EL (cell line): ENCODE measurements at regions not wholly inside any gene's neighbourhood (a gene's known extent, or its start where the extent isn't known, plus 50 kb on each side); places are given as distances from the start of the nearest gene placed in this dataset.
A peak's percentile ranks its signal among the peaks of the same experiment; 100 is the strongest.
"Not testable (repeated sequence)": the region's sequence is repeated elsewhere in the genome, so short reads cannot be mapped to it uniquely, and the experiment has no call there.

Experiments used
- DNase-seq: peaks from one replicate; pipeline ENCODE4 v3.0.0-alpha.2; 2016

DNA sequence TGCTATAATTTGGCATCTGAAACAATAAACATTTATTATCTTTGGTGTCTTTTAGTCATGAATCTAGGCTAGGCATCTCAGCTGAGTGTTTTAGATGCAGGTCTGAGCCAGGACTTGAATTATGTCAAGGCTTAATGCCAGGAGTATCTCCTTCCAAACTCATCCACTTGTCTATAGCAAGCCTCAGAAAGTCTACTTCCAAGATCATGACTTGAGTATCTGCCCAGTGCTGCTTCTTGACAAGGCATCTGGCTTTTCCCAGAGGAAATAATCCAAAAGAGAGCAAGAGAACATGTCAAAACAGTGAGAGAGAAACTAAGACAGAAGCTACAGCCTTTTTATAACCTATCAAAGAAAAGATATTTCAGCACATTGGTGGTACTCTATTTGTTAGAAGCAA is 1052.1 kb upstream of the PCDH10 start:
- no peak for DNase-seq

DNA sequence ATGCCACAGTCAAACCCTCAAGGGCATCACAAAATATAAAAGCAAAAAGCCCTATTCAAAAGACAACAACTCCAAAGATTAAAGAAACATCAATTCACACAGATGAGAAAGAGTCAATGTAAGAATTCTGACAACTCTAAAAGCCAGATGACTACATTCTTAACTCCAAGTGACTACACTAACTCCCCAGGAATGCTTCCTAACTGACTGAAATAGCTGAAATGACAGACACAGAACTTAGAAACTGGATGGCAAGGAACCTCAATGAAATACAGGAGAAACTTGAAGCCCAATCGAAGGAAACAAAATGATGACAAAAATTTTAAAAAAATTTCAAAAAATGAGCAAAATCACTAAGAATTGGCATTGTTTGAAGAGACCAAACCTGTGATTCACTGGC is 1047.6 kb upstream of the PCDH10 start:
- DNase-seq, result peak; percentile 21

DNA sequence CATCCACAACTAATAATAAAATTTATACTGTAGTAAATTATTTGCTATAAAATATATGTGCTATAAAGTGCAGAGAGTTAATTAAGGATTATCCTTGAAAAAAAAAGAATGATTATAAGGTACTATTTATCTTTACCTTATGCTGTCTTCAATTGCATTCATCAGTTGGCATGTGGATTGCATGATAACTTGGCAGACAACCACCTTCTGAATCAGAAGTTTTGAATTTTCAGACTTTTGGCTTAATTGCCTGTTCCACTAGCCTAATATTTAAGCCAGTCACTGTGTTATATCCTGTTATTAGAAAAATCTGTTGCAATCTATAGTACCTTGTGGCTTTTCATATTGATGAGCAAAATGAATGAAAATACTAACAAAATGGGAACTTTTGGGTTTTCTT is 1040.3 kb upstream of the PCDH10 start:
- peak; percentile 16 for DNase-seq

DNA sequence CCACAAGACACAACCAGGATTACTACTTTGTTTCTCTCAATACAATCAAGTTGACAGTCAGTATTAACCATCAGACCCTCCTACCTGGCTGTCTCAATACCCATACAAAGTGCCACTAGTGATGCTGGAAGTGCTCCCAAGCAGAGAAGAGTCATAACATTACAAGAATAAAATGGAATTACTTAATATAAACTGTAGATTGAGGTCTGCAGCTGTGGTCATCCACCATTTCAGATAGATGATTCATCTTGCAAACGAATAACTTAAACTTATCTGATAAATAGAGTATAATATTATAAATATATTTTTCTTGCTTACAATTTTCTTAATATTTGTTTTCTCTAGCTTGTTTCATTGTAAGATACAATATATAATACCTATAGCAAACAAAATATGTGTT is 1034.2 kb upstream of the PCDH10 start:
- no peak for DNase-seq

DNA sequence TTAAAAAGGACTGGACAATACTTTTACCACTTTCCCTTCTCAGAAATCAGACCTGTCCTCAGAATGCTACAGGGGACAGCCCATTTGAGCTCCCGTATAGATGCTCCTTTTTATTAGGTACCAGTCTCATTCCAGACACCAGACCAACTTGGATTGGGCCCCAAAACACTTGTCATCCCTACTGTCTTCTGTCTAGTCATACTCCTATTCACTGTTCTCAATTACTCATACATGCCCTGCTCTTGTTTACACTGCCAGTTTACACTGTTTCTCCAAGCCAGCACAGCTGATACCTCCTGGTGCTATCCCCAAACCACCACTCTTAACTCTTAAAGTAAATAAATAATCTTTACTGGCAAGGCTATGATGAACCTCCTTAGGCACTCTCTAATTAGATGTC is 1026.4 kb upstream of the PCDH10 start:
- DNase-seq, result not testable (repeated sequence)

DNA sequence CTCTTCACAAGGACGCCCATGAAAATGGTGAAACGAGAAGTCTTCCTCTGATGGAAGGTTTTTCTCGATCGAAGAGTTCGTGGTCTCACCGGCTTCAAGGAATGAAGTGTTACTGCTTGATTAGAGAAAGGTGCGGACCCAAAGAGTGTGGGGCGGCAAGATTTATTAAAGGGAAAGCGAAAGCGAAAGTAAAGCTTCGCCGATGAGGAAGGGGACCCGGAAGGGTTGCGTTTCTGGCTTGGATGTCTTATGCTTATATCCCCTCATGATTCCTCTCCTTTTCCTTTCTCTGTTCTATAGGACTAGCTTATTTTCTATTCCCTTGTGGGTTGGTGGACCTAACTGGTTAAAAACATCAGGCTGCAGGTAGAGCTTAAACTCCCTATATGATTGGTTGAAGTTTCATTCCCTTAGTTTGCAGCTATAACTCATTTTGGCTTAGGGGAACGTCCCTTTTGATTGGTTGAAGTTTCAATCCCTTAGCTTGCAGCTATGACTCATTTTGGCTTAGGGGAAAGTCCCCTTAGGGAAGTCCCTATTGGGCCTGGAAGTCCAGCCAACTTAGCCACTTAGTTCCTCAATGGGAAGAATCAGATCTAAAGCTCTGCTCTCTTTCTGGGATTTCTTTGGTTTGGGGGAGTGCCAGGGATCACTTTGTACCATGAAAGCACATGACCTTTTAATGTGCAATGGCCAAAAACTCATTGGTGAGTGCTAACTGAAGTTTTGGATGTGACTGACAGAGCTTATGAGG is 1025.0 kb upstream of the PCDH10 start:
- DNase-seq, result no peak

DNA sequence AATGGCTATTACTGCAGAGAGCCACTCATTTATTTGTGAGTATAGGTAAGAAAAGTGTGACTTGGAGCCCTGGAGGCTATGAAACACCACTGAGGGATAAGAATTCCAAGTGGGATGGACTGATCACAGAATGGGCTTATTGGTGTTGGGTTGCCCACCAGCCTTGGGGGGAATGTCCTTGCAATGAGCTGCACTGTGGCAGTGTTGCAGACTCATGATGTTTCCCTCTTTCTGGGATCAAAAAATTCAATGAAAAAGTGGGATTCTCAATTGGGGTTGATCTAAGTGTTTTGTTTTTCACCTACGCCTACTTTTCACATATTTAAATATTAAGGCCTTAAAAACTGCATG is 1024.5 kb upstream of the PCDH10 start:
- no peak for DNase-seq

DNA sequence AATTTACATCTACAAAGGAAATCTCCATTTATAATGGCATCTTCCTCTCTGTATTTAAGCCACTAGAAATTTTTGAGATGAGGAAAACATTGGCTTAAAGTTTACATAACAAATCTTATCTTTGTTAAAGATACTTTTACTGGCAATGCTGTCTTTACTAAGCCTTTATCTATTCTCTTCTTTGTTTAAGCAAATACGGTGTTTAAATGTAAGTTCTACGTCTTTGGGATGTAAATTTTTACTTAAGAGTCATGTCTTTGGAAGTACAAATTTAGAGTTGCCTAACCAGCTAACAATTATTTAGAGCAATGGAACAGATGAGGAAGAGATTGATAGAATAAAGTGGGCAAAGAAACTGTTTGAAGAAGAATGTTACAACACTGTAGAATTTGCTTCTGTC is 1024.0 kb upstream of the PCDH10 start:
- no peak for DNase-seq

DNA sequence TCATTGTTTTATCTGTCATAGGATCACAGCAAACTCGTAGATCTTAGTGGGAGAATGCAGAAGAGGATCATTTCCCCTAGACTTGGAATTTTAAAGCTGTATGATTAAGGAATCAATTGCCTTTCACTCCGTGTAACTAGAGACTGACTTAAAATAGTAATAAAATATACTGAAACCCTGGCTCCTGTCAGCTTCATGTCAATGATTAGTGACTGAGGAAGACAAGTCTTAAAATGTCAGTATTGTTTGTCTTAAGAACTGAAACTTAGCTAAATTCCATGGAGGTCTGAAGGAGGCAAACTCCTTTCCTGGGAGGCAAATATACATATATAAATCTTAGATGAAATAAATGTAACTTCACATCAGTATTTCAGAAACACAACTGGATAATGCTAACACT is 1016.7 kb upstream of the PCDH10 start:
- no peak for DNase-seq

DNA sequence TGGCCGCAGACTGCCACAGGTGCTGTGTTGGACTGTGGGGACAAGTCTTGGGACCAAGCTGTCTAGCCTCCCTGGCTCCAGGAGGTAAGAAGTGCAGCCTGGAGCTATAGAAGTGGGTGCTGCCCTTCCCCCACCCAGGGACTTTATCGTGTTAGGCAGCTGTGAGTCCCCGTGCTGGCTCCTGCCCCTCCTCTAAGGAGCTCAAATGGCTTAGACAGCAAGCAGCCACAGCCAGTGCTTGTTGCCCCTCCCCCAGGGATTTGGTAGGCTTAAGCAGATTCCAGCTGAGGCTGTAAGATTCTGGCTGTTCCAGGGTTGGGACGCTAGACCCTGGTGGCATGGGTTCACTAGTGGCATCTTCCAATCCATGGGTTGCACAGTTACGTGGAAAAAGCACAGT is 979.4 kb upstream of the PCDH10 start:
- DNase-seq, result no peak

DNA sequence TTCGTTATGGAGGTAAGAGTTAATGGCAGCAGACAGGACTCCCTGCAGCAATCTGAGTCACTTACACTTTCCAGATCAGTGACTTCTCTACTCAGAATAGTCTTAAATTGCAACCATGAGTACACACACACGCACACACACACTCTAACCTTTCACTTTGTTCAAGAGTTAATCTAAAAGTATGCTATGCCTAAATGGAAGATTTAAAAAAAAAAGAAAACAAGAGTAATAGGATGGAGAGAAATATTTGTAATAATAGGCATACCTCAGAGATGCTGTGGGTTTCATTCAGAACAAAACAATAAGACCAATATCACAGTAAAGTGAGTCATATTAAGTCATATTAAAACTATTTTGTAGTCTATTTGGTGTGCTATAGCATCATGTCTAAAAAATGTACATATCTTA is 969.1 kb upstream of the PCDH10 start:
- DNase-seq, result peak; percentile 34

DNA sequence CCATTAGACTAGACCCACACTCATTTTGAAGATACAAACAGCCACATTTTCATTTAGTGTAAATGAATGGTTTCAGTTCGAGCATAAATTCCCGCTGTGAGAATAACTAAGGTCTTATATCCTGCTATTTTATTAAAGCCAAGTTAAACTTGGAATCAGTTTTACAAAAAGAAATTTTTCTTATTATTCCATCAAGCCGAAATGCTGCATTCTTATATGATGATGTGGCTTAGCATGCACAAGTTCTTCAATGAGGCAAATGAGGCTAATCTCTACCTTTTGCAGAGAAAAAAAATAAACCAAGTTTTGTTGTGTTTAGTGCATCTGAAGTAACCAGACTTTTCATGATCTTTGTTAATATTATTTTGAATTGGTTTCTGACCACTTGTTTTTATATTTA is 953.9 kb upstream of the PCDH10 start:
- no peak for DNase-seq

DNA sequence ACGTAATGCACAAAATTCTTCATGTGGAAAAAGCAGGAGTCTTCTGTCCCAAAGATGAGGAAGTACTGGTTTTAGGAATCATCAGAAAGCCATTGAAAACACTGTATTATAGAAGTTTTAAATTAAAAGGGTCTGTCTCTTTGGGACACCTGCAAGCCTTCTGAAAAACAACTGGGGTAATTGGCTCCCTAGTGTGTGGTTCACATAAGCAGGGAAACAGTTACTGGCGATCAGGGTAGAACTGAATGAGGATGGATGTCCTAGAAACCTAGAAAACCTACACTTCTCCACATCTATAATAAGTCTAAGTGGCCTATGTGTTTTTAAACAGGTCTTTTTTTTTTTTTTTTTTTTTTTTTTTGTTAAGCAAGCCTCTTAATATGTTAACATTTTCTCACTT is 945.5 kb upstream of the PCDH10 start:
- no peak for DNase-seq

DNA sequence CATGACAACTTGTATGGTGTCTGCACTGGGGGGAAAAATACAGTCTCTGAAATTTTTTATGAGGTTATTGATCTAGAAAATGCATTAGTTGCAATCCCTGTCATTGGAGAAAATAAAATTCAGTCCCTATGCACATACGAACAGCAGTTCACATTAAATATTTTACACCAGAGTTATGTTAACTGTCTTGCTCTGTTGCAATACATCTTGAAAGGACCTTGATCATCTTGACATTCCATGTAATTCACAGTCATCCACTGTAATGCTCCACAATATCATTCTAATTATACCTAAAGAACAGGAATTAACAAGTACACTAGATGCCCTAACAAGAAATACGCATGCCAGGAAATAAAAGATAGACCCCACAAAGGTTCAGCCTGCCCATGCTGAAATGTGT is 934.6 kb upstream of the PCDH10 start:
- no peak for DNase-seq

DNA sequence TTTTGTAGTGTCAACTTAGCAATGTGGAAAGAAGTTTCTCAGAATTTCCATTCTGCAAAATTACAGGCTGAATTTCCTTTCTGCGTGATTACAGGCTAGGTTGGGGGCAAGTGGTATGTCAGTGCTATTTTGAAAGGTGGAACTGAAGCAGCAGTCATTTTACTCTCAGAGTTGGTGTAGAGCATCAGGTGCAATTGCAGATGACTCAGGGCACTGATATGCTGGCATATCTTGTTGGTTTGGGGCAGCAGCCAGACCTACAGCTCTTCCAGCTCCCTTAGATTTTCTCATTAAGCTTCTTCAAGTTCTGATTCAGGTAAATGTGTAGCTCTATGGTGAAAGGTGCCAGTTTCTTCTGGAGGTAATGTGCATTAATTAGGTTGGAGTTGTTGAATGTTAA is 930.7 kb upstream of the PCDH10 start:
- no peak for DNase-seq

DNA sequence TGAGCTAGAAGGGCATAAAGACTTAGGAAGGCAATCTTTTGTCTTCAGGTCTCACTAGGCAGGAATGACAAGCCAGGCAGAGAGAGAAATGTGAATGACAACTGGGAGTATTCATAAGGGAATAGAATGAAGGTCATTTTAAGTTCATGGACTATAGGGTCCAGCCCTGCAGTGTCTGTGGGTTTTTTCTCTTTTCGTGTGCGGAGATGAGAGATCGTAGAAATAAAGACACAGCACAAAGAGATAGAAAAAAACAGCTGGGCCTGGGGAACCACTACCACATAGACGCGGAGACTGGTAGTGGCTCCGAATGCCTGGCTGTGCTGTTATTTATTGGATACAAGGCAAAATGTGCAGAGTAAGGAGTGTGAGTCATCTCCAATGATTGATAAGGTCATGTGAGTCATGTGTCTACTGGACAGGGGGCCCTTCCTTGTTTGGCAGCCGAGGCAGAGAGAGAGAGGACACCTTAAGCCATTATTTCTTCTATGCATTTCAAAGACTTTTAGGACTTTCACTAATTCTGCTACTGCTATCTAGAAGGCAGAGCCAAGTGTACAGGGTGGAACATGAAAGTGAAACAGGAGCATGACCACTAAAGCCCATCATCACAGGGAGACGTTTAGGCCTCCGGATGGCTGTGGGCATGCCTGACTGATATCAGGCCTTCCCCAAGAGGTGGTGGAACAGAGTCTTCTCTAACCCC is 921.8 kb upstream of the PCDH10 start:
- no peak for DNase-seq

DNA sequence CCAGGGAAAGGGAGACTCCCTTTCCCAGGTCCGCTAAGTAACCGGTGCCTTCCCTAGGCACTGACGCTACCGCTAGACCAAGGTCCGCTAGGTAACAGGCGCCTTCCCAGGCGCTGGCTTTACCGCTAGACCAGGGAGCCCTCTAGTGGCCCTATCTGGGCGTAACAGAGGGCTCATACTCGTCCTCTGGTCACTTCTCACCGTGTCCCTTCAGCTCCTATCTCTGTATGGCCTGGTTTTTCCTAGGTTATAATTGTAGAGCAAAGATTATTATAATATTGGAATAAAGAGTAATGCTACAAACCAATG is 921.3 kb upstream of the PCDH10 start:
- DNase-seq, result not testable (repeated sequence)

DNA sequence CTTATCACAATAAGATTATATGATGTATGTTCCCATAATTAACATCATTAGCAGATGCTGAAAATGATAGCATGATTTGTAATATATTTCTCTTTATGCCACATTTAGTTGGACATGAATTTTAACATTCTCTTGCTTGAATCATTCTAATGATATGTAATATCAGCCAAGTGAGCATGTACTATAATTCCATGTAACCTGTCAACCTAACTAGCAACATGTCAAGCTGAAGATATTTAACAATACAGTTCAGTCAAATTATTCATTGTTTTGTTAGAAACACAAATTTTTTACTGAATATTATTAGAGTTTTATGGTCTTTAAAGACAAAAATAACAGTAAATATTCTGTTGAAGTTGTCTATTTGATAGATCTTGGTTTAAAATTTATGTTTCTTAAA is 920.4 kb upstream of the PCDH10 start:
- DNase-seq, result no peak

DNA sequence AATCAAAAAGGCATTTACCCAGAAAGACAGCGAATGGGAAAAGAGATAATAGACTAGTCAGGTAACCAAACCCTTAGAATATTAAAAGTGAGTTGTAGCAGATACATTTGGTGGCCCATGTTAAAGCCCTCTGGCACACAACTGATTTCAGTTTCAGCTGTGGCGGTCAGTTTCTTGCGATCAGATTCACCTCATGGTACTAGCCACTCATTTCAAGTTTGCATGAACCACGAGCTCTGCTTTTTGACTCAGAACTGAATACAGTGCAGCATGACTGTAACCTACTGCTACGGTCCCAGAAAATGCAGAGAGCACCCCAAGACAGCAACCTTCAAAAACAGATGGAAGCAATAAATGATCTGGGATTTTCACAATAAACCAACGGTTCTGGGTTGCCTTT is 919.1 kb upstream of the PCDH10 start:
- no peak for DNase-seq

DNA sequence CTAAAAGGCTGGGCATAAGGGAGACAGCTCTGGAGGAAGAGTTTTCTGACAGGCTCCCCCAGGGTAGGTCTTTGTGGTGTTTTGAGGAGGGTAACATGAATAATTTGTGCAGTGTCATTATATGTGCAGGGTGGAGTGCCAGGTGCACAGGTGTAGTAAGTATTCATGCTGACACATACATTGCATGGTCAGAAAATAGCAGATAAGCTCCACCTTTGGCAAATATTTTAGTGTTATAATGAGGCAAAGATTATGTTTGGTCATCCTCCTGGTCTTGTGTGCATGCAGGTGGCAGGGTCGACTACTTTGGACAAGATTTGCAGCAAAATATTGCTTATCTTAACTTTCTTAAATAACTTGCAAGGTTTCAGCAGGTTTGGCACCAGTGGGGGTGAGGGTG is 910.4 kb upstream of the PCDH10 start:
- no peak for DNase-seq

DNA sequence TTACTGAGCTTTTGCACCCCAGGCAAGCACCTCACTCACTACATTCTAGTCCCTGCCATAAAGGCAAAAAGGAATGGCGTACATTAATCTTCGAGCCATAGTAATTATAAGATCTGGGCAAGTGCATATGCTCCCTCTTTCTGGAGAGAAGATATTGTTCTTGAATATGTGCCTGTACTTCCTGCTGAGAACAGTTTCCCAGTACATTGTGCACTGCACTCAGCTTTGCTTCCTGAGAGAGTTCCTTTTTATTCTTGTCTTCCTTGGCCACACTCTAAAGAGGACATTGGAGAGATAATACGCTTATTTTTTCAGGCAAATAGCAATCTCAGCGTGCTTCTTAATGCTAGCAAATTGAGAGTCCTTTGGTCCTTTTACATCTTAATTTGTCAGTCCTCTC is 909.0 kb upstream of the PCDH10 start:
- DNase-seq, result no peak

DNA sequence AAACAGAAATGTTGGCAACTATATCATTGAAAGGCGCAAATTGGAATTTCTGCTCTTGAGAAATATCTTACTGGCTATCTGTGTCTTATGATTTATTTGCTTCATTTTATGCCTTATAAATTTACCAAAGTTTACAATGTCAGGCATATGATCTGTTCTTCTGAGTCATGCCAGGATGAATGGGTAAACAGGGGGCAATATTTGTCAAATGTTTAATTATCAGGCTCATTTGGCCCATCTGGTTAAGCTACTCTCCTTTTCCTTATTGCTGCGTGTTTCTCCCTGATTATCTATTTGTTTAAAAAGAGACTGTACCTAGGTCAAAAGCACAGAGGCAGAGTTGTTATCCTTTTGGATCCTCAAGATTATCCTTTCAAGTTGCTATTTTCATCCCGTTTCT is 903.8 kb upstream of the PCDH10 start:
- no peak for DNase-seq

DNA sequence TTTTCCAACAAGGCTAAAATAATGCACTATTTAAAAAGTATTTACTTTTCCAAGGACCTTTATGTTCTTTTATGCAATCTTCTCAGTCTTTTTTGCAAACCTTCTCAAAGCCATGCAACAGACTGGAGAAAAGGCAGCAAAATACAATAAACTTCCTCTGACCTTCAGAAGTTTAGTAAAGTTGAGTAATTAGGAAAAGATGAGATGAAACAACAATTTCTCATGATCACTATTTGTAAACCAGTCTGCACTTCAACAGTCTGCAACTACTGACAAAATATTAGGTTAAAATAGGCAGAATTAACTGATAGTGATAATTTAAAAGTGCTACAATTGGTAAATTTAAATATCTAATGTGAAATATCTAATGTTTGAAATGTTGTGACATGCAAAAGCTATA is 884.9 kb upstream of the PCDH10 start:
- DNase-seq, result no peak

DNA sequence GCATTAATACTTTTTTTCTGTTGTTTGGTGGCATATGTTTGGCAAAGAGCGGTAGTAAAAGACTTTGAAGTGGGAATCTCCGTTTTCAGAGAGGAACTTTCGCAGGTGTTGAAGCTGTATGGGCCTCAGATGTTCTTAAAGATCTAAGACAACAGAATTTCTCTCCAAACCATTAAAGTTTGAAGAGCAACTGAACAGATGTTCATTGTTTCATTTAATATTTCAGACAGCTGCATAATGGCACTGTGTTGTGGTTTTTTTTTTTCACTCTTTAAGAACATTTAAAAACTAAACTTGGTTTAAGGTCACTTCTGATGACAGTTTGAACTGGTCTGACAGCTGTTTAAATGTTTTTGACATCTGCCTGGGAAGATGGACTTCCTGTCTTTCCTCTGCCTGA is 882.7 kb upstream of the PCDH10 start:
- no peak for DNase-seq

DNA sequence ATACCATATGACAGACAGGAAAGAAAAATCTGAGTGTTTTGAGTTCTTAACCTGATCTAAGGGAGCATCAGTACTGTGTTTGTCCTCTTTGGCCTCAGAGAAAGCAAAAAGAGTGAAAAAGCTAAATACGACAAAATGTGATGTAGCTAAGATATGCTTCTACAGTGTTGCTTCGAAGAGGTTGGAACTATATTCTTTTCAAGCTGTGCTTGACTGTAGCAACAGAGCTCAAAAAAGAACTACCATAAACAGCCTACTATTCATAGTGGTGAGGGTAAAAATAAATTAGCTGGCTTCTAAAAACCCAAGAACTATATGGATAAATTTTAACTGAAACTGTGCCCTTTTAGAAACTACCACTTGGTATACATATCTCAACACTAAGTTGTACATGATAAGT is 881.8 kb upstream of the PCDH10 start:
- DNase-seq, result no peak
